HG02884 (cell line): ENCODE measurements at regions not wholly inside any gene's neighbourhood (a gene's known extent, or its start where the extent isn't known, plus 50 kb on each side); places are given as distances from the start of the nearest gene placed in this dataset.

Experiments
- ATAC-seq: cut with Tn5 transposase; IDR thresholded peaks from one replicate; pipeline ENCODE4 v1.9.1; 2021; ENCODE audit warnings: mild to moderate bottlenecking, moderate library complexity; ENCODE audit not compliant: unreplicated experiment

- ATAC-seq: no peak
Measured at GRCh38 chr5:82330530-82331270, 52.5 kb upstream of the RPS23 start.

GRCh38 chr5:82329393-82329792 is 51.2 kb upstream of the RPS23 start:
- ATAC-seq: no peak
